PC-3 (cell line): ENCODE measurements at regions not wholly inside any gene's neighbourhood (a gene's known extent, or its start where the extent isn't known, plus 50 kb on each side); places are given as distances from the start of the nearest gene placed in this dataset.

Source experiments
- ATAC-seq: fragments of 200-7000 bp; cut with Tn5 transposase; 2 replicates; pipeline ENCODE4 v1.9.1; 2020; ENCODE audit warnings: mild to moderate bottlenecking, moderate library complexity
- BruUV-seq: library from RNA; stranded (reverse); fragments of 400-500 nt; replicated peaks from 2 replicates; lab custom pipeline; 2021; lab: Mats Ljungman, UMichigan
- CTCF ChIA-PET: fragments of 300-600 bp; sonication (Branson Sonifier 250); formaldehyde crosslinking; loops from one replicate; lab custom pipeline; 2022; ENCODE audit warnings: antibody characterized with exemption; lab: Charles Lee
- POLR2A ChIA-PET: fragments of 300-600 bp; sonication (Branson Sonifier 250); formaldehyde crosslinking; loops from one replicate; lab custom pipeline; 2022; ENCODE audit warnings: antibody characterized with exemption; ENCODE audit not compliant: unreplicated experiment; lab: Charles Lee
- DNase-seq: peaks from one replicate; pipeline ENCODE4 v3.0.0-alpha.2; 2015
- H2AFZ ChIP-seq: fragments of 300-600 bp; sonication (generic); 2 replicates; pipeline ENCODE4 v1.6.0; 2016; ENCODE audit warnings: antibody characterized with exemption, low read length
- H3F3A ChIP-seq: fragments of 300-600 bp; sonication (generic); one replicate; pipeline ENCODE4 v1.6.0; 2017; ENCODE audit warnings: antibody characterized with exemption, low read length, control low read depth, mild to moderate bottlenecking; ENCODE audit not compliant: unreplicated experiment
- H3K27ac ChIP-seq: fragments of 300-600 bp; sonication (generic); 2 replicates; pipeline ENCODE4 v1.5.1; 2016; ENCODE audit warnings: mild to moderate bottlenecking, low read length
- H3K27me3 ChIP-seq: fragments of 300-600 bp; sonication (generic); 2 replicates; pipeline ENCODE4 v1.6.1; 2016; ENCODE audit warnings: low read length, mixed read lengths
- H3K36me3 ChIP-seq: fragments of 300-600 bp; sonication (generic); 2 replicates; pipeline ENCODE4 v1.6.1; 2016; ENCODE audit warnings: low read depth, mixed run types, low read length, mixed read lengths
- H3K4me1 ChIP-seq: fragments of 300-600 bp; sonication (generic); 2 replicates; pipeline ENCODE4 v1.5.1; 2016; ENCODE audit warnings: low read length; ENCODE audit not compliant: insufficient read depth
- H3K4me2 ChIP-seq: fragments of 300-600 bp; sonication (generic); 2 replicates; pipeline ENCODE4 v1.6.0; 2016; ENCODE audit warnings: low read length
- H3K4me3 ChIP-seq: fragments of 300-600 bp; sonication (generic); 2 replicates; pipeline ENCODE4 v1.5.1; 2016; ENCODE audit warnings: mild to moderate bottlenecking, low read length, mixed read lengths
- H3K79me2 ChIP-seq: fragments of 300-600 bp; sonication (generic); 2 replicates; pipeline ENCODE4 v1.6.1; 2017; ENCODE audit warnings: low read length, mixed read lengths
- H3K9ac ChIP-seq: fragments of 300-600 bp; sonication (generic); 2 replicates; pipeline ENCODE4 v1.6.0; 2016; ENCODE audit warnings: mild to moderate bottlenecking, low read length
- H3K9me2 ChIP-seq: fragments of 300-600 bp; sonication (generic); replicated peaks from 2 replicates; pipeline ENCODE4 v1.6.1; 2016; ENCODE audit warnings: mixed run types, low read length, mixed read lengths
- H3K9me3 ChIP-seq: fragments of 300-600 bp; sonication (generic); 2 replicates; pipeline ENCODE4 v1.6.1; 2016; ENCODE audit warnings: low read length, mixed read lengths
- H4K20me1 ChIP-seq: fragments of 300-600 bp; sonication (generic); 2 replicates; pipeline ENCODE4 v1.6.1; 2016; ENCODE audit warnings: low read length, mixed read lengths
- EZH2 ChIP-seq: fragments of 300-600 bp; sonication (generic); IDR thresholded peaks from one replicate; pipeline ENCODE4 v1.6.1; 2017; ENCODE audit warnings: antibody characterized with exemption, mild to moderate bottlenecking, low read length; ENCODE audit not compliant: unreplicated experiment
- EZH2phosphoT487 ChIP-seq: fragments of 300-600 bp; sonication (generic); IDR thresholded peaks from 2 replicates; pipeline ENCODE4 v1.6.1; 2018; ENCODE audit warnings: mild to moderate bottlenecking, antibody characterized with exemption, low read length, borderline replicate concordance
- intact Hi-C: fragments of 100-400 bp; cut with micrococcal nuclease; formaldehyde crosslinking; loops from 2 replicates; pipeline ENCODE4 v1.9.0; 2023
- TF ChIP-seq, protein P1 (sequence below): fragments of 300-600 bp; sonication (generic); conservative IDR thresholded peaks from 2 replicates; pipeline ENCODE4 v1.5.1; 2017; ENCODE audit warnings: antibody characterized with exemption, low read depth, mild to moderate bottlenecking, low read length

- H3K27ac ChIP-seq: no peak overlapping the region
- H3K4me3 ChIP-seq: no peak overlapping the region
- BruUV-seq: no TSS peak
- ChIA-PET CTCF (no interaction called here), POLR2A (no interaction called here)
- no peaks in the 10 kb centered on the region for H4K20me1 ChIP-seq
- no peaks in the 10 kb centered on the region for H3K9me2 ChIP-seq
- no peaks in the 10 kb centered on the region for H3K4me1 ChIP-seq
- H3K27me3 ChIP-seq: no peaks in the 10 kb centered on the region
- H3K79me2 ChIP-seq: no peaks in the 10 kb centered on the region
- intact Hi-C loops: no loop called here
- H3K9ac ChIP-seq: no peak overlapping the region
- no peak overlapping the region for H2AFZ ChIP-seq
- no peaks in the 10 kb centered on the region for H3F3A ChIP-seq
- H3K36me3 ChIP-seq: no peaks in the 10 kb centered on the region
- TF ChIP-seq EZH2phosphoT487: no peak
- TF ChIP-seq, protein P1, sequence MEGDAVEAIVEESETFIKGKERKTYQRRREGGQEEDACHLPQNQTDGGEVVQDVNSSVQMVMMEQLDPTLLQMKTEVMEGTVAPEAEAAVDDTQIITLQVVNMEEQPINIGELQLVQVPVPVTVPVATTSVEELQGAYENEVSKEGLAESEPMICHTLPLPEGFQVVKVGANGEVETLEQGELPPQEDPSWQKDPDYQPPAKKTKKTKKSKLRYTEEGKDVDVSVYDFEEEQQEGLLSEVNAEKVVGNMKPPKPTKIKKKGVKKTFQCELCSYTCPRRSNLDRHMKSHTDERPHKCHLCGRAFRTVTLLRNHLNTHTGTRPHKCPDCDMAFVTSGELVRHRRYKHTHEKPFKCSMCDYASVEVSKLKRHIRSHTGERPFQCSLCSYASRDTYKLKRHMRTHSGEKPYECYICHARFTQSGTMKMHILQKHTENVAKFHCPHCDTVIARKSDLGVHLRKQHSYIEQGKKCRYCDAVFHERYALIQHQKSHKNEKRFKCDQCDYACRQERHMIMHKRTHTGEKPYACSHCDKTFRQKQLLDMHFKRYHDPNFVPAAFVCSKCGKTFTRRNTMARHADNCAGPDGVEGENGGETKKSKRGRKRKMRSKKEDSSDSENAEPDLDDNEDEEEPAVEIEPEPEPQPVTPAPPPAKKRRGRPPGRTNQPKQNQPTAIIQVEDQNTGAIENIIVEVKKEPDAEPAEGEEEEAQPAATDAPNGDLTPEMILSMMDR: no peak
- TF ChIP-seq EZH2: no peak
- no peak overlapping the region for H3K4me2 ChIP-seq
- ATAC-seq (no peak), DNase-seq (no peak)
- no peaks in the 10 kb centered on the region for H3K9me3 ChIP-seq
Measured at GRCh38 chr18:61975526-61976326, 82.9 kb upstream of the RNF152 start.

DNA sequence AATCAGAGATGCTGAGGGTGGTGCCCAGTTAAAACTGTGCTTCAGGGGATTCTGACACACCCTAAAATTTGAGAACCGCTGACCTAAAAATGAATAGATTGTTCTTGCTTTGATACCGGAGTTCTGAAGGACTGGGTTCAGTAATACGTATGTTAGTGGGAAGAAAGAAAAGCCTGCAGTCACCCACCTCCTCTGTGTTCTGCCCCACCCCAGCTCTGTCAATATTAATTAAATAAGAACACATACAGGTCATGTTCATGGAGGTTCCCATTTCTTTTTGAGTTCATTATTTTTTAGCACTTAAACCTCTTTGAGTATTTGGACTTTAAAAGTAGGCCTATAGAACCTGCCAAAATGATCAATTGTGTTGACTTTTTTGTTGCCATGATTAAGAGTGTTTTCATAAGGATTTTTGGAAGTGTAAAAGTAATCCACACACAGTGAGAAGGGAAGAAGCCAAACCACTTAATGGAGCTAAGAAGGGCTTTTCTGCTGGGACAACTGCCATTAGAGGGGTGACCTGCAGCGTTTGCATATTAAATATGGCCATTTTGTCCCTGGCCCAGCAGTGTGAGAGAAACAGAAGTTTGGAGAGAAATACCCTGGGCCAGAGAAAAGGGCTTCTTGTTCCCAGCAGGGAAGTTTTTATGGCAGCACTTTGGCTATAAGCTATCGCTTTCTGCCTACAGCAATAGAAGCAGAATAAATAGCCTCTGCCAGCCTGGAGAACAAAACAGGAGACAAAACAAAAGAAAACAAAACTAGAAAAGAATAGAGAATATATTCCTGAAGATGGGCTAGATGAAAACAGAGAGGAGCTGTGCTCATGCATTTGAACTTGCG, 80.7 kb upstream of the RNF152 start:
- Histone ChIP-seq H3K9ac (no peak overlapping the region), H3K27ac (no peak overlapping the region), H3K9me3 (no peaks in the 10 kb centered on the region), H3K4me3 (no peak overlapping the region), H3K4me1 (no peaks in the 10 kb centered on the region), H2AFZ (no peak overlapping the region), H3K9me2 (no peaks in the 10 kb centered on the region), H3K79me2 (no peaks in the 10 kb centered on the region), H3K36me3 (no peaks in the 10 kb centered on the region), H3K4me2 (no peak overlapping the region), H4K20me1 (no peaks in the 10 kb centered on the region), H3K27me3 (no peaks in the 10 kb centered on the region), H3F3A (no peaks in the 10 kb centered on the region)
- intact Hi-C loops: no loop called here
- no TSS peak for BruUV-seq
- no peak for ATAC-seq
- DNase-seq: no peak
- TF ChIP-seq EZH2: no peak
- ChIA-PET CTCF (no interaction called here), POLR2A (no interaction called here)

DNA sequence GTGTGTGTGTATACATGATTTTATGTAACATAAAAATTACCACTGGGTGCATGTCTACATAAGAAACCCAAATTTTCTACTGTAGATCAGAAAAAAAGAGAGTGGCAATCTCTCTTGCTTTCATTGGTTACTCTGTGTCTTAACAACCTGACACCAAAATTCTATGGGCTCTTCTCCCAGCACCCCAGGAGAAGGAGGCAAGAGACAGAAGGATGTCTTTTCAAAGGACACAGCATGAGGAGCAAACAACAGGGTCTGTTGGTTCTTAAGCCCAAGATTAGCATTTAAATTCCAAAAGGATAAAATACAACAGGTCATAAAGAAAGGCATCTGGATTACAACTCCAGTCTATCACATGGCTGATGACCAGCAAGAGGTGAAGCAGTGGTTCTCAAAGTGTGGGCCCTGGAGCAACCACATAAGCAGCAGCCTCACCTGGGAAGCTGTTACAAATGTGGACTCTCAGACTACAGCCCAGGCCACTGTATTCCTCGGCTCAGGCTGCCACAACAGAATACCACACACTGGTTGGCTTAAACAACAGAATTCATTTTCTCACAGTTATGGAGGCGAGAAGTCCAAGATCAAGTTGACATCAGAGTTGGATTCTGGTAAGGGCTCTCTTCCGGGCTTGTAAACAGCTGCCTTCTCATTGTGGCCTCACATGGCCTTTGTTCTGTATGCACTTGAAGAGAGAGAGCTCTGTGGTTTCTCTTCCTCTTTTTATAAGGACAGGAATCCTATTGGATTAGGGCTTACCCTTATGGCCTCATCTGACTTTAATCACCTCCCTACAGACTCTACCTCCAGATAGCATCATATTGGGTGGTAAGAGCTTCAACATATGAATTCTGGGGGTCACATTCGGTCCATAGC, 79.8 kb upstream of the RNF152 start:
- no peak overlapping the region for H3K27ac ChIP-seq
- H3K9me3 ChIP-seq: no peaks in the 10 kb centered on the region
- H2AFZ ChIP-seq: no peak overlapping the region
- no peak overlapping the region for H3K4me3 ChIP-seq
- no peak for TF ChIP-seq EZH2
- TF ChIP-seq, protein P1: no peak
- TF ChIP-seq EZH2phosphoT487: no peak
- no peaks in the 10 kb centered on the region for H3K36me3 ChIP-seq
- intact Hi-C loops: no loop called here
- H3K4me1 ChIP-seq: no peaks in the 10 kb centered on the region
- no peaks in the 10 kb centered on the region for H4K20me1 ChIP-seq
- no peak overlapping the region for H3K4me2 ChIP-seq
- H3K27me3 ChIP-seq: no peaks in the 10 kb centered on the region
- CTCF ChIA-PET: no interaction called here
- no peaks in the 10 kb centered on the region for H3F3A ChIP-seq
- no peaks in the 10 kb centered on the region for H3K9me2 ChIP-seq
- ATAC-seq: no peak
- H3K79me2 ChIP-seq: no peaks in the 10 kb centered on the region
- H3K9ac ChIP-seq: no peak overlapping the region
- BruUV-seq: no TSS peak
- POLR2A ChIA-PET: no interaction called here
- DNase-seq: no peak
